CD4-positive, alpha-beta T cell treated with Interleukin-4 for 1 hour (primary cell): ENCODE measurements at regions not wholly inside any gene's neighbourhood (a gene's known extent, or its start where the extent isn't known, plus 50 kb on each side); places are given as distances from the start of the nearest gene placed in this dataset.

Experiments
- DNase-seq, 2 donors: peaks; one replicate each; pipeline ENCODE4 v3.0.0-alpha.2; 2020 to 2022

- DNase-seq = no peak
Measured at GRCh38 chr3:190252080-190252479, 70.2 kb downstream of the CLDN1 start.

GRCh38 chr3:190249414-190249813 lies 72.8 kb downstream of the CLDN1 start:
- no peak for DNase-seq

GRCh38 chr3:190242147-190242546 lies 80.1 kb downstream of the CLDN1 start:
- no peak for DNase-seq

GRCh38 chr3:190239325-190239724 lies 82.9 kb downstream of the CLDN1 start:
- no peak for DNase-seq

DNA sequence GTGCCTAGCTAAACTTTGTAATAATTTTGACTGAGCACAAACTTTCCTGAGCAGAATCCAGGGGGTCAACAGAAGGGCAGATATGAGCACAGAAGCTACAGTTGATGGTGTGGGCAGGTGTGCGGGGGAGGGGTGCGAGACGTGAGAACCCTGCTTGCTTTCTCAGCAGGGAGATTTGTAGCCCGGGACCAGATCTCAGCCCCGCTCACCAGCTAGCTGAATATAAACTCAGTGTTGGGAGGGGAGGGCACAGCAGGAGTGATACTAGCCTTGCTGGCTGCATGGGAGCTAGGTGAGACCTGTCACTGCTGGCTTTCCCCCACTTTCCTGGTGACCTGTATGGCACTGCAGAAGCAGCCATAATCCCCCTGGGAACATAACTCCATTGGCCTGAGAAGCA lies 83.4 kb downstream of the CLDN1 start:
- no peak for DNase-seq

DNA sequence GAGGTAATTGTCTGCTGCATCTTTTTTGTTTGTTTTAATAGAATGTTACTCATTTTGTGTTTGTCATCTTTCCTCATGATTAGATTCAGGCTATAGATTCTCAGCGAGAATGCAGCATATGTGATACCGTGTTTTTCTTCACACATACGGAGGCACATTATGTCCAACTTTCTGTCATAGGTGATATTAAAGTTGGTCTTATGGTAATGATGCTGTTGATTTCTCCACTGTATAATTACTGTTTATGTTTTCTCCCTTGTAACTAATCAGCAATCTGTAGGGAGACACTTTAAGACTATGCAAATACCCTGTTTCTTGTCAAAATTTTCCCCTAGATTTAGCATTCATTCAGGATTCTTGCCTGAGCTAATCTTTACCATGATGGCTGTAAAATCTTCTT lies 87.6 kb downstream of the CLDN1 start:
- DNase-seq = no peak

DNA sequence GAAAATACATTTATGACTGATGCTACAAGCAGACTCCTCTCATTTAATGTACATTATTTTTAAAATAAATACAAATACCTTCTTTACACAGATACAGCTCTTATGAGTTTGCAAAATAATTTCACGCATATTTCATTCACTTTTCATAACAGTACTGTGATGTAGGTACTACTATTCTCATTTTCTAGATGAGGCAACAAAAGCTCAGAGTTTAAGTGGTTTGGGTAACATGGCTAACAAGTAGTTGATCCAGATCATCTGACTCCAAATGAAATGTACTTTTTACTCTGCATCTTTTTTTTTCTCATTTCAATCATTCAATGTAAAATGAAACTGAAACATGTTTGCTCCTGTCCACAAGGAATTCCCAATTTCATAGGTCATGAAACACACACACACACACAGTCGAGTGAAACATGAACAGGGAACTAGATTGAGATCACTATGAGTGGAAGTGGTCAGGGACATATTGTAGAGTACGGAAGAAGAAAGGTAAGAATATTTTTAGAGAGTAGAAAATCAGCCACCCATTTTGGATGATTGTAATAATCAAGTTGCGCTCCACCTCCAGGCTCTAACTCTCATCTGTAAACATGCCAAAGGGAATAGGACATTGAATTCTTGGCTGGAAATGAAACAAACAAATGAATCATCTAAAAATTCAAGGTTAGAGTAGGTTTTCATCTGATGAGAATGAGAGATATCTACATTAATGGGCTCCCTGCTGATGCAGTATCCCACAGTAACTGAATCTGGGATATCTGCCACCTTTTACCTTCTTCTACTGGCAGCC lies 92.4 kb downstream of the CLDN1 start:
- no peak for DNase-seq

DNA sequence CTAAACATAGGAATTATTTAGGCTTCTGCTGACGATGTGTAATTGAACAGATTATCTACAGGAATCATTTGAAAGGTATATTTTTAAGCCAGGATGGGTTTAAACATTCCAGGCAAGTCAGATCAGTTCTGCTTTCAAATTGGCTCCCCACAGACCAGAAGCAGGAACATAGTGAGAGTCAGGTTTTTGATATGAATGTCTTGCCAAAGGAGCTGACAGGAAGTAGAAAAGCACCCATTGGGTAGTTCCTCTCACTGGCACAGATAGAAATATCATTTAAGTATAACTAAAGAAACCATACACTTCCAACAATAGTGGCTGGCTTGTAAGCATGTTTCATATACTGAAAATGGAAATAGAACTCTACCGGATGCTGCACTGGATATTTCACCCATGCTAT lies 95.2 kb downstream of the CLDN1 start:
- no peak for DNase-seq

GRCh38 chr3:190224863-190225692 lies 97.2 kb downstream of the CLDN1 start:
- peak in 1 of 2 donors; percentile 13 for DNase-seq

GRCh38 chr3:190224456-190224855 lies 97.8 kb downstream of the CLDN1 start:
- no peak for DNase-seq

DNA sequence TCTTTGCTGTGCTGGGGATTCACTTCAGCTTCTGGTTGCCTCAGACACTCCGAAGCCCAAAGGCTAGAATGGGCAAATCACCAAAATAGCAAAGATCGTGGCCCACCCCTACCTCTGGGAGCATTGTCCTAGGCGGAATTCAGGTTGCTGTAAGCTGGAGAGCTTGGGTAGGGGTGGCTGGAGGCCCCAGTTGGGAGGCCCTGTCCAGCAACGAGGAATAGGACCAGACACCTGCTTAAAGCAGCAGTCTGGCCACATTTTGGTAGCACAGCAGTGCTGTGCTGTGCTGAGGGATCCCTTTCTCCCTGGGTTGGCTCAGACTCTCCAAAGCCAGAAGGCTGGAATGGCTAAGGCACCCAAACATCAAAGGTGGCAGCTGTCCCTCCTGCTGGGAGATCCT lies 99.3 kb downstream of the CLDN1 start:
- no peak for DNase-seq

GRCh38 chr3:190222360-190222759 lies 99.9 kb downstream of the CLDN1 start:
- no peak for DNase-seq

DNA sequence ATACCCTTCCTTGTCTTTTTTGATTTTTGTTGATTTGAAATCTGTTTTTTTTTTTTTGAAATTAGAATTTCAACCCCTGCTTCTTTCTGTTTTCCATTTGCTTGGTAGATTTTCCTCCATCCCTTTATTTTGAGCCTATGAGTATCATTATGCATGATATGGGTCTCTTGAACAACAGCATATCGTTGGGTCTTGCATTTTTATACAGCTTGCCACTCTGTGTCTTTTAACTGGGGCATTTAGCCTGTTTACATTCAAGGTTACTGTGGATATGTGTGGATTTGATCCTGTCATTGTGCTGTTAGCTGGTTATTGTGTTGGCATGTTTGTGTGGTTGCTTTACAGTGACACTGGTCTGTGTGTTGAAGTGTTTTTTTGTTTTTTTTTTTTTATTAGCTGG lies 99.7 kb upstream of the P3H2 start:
- DNase-seq = no peak

DNA sequence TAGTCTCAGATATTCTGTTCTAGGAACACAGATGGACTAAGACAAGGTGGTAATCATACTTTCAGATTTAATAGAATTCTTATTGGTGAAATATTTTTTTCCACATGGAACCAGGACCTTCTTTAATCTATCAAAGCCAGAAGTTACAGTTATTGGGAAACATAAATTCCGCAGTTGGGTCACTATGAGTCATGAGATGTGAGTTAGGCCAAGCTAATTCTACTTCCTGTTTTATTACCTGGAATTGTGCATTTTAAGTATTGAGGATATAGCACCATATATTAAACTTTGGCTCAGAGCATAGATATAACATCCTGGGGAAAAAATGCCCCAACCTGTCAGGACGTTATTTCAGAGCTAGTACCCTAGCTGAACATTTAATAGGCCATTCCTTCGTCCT lies 96.4 kb upstream of the P3H2 start:
- no peak for DNase-seq

- DNase-seq = no peak
Measured at GRCh38 chr3:190213727-190214126, 93.0 kb upstream of the P3H2 start.

- peak in 1 of 2 donors; percentile 10 for DNase-seq
Measured at GRCh38 chr3:190210608-190211007, 89.9 kb upstream of the P3H2 start.

- DNase-seq = no peak
Measured at GRCh38 chr3:190209533-190209932, 88.8 kb upstream of the P3H2 start.

- no peak for DNase-seq
Measured at GRCh38 chr3:190208196-190208595, 87.5 kb upstream of the P3H2 start.

- DNase-seq = no peak
Measured at GRCh38 chr3:190205739-190206138, 85.0 kb upstream of the P3H2 start.

GRCh38 chr3:190204200-190204599 lies 83.5 kb upstream of the P3H2 start:
- DNase-seq = no peak

GRCh38 chr3:190197346-190197763 lies 76.7 kb upstream of the P3H2 start:
- no peak for DNase-seq

GRCh38 chr3:190194506-190194905 lies 73.8 kb upstream of the P3H2 start:
- no peak for DNase-seq

DNA sequence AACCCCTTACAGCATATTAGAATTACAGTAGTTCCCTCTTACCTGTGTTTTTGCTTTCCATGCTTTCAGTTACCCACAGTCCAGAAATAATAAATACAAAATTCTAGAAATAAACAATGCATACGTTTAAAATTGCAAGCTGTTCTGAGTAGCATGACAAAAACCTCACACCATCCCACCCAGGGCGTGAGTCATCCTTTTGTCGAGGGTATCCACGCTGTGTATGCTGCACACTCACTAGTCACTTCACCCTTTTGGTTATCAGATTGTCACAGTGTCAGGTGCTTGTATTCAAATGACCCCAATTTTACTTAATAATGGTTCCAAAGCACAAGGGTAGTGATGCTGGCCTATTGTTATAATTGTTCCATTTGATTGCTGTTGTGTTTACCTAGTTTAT lies 72.5 kb upstream of the P3H2 start:
- no peak for DNase-seq

DNA sequence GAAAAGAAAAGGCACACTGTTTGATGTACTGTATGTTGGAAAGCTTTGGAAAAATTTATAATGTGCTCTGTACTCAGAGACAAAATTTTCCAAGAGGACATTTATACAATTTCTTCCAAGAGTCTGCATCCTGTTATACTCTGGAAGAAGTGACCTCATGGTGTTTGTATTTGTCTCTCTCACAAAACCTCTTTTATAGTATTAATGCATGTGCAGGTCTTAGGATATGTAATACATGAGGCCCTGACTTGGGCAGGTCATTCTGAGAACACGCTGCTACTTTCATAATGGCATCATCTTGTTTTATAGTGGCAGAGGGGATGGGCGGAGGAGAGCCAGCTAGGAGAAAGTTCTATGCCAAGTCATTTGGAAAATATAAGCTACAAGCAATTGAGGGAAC lies 72.0 kb upstream of the P3H2 start:
- DNase-seq = no peak
